ENCODE measurements at regions not wholly inside any gene's neighbourhood (a gene's known extent, or its start where the extent isn't known, plus 50 kb on each side); places are given as distances from the start of the nearest gene placed in this dataset.

DNA sequence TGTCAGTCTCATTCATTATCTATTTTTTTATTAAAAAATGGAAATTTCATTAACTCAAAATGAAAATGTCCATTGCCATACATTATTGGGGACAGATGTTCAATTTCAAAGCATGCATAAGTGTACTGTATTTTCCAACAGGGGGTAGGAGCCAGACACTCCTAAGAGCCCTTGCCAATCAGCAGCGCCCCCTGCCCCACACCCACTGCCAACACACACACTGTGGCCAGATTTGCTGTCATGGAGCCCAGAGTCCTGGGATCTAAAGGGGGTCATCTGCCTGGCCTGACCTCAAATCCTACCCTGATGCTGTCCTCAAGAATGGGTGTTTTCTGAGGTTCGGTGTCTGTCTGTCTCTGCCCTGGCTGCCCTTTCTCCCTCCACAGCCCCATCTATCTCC lies 162.2 kb upstream of the TWIST2 start:
- no peak for TF ChIP-seq SPI1 (IDR thresholded peaks at IDR 0.05; ENCODE audit: borderline replicate concordance, low read depth)
- TF ChIP-seq, protein P1, sequence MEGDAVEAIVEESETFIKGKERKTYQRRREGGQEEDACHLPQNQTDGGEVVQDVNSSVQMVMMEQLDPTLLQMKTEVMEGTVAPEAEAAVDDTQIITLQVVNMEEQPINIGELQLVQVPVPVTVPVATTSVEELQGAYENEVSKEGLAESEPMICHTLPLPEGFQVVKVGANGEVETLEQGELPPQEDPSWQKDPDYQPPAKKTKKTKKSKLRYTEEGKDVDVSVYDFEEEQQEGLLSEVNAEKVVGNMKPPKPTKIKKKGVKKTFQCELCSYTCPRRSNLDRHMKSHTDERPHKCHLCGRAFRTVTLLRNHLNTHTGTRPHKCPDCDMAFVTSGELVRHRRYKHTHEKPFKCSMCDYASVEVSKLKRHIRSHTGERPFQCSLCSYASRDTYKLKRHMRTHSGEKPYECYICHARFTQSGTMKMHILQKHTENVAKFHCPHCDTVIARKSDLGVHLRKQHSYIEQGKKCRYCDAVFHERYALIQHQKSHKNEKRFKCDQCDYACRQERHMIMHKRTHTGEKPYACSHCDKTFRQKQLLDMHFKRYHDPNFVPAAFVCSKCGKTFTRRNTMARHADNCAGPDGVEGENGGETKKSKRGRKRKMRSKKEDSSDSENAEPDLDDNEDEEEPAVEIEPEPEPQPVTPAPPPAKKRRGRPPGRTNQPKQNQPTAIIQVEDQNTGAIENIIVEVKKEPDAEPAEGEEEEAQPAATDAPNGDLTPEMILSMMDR (IDR thresholded peaks at IDR 0.05; ENCODE audit: insufficient read depth, low read length): no peak
- DNase-seq (ENCODE audit: low read depth in 1 of 2, low spot score in 1 of 2): no peak
- H3K27me3 ChIP-seq (ENCODE audit: insufficient read depth, poor library complexity, severe bottlenecking): no peaks in the 10 kb centered on the region
- H3K27ac ChIP-seq (replicated peaks): no peak overlapping the region
- no peak overlapping the region for H3K4me3 ChIP-seq (replicated peaks; ENCODE audit: insufficient read depth, low read length)

DNA sequence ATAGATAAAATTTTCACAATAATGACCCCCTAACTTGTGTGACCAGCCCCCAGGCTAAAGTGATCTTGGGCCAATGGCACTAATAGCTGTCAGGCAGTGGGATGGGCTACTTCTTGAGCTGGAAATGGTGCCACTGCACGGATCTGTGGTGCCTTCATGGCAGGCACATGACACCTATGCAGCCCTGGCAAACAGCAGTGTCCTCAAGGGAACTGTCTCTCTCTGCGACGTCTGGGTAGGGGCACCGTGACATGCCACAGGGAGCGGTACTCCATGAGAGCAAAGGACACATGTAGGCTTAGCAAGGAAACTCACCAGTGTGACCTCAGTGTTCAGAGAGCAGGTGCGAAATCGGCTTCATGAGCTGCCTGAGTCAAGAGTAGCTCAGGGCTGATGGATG lies 161.7 kb upstream of the TWIST2 start:
- TF ChIP-seq GABPA (IDR thresholded peaks at IDR 0.05; ENCODE audit: low read depth) (no peak), SPI1 (IDR thresholded peaks at IDR 0.05; ENCODE audit: borderline replicate concordance, low read depth) (no peak), POLR2AphosphoS5 (IDR thresholded peaks at IDR 0.05; ENCODE audit: low read depth) (no peak)
- TF ChIP-seq, protein P2, sequence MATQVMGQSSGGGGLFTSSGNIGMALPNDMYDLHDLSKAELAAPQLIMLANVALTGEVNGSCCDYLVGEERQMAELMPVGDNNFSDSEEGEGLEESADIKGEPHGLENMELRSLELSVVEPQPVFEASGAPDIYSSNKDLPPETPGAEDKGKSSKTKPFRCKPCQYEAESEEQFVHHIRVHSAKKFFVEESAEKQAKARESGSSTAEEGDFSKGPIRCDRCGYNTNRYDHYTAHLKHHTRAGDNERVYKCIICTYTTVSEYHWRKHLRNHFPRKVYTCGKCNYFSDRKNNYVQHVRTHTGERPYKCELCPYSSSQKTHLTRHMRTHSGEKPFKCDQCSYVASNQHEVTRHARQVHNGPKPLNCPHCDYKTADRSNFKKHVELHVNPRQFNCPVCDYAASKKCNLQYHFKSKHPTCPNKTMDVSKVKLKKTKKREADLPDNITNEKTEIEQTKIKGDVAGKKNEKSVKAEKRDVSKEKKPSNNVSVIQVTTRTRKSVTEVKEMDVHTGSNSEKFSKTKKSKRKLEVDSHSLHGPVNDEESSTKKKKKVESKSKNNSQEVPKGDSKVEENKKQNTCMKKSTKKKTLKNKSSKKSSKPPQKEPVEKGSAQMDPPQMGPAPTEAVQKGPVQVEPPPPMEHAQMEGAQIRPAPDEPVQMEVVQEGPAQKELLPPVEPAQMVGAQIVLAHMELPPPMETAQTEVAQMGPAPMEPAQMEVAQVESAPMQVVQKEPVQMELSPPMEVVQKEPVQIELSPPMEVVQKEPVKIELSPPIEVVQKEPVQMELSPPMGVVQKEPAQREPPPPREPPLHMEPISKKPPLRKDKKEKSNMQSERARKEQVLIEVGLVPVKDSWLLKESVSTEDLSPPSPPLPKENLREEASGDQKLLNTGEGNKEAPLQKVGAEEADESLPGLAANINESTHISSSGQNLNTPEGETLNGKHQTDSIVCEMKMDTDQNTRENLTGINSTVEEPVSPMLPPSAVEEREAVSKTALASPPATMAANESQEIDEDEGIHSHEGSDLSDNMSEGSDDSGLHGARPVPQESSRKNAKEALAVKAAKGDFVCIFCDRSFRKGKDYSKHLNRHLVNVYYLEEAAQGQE (IDR thresholded peaks at IDR 0.05; ENCODE audit: insufficient replicate concordance, low read depth): no peak
- TF ChIP-seq, protein P1 (IDR thresholded peaks at IDR 0.05; ENCODE audit: insufficient read depth, low read length): no peak
- Histone ChIP-seq H3K27me3 (ENCODE audit: insufficient read depth, poor library complexity, severe bottlenecking) (no peaks in the 10 kb centered on the region), H3K4me3 (replicated peaks; ENCODE audit: insufficient read depth, low read length) (no peak overlapping the region), H3K27ac (replicated peaks) (no peak overlapping the region)
- no peak for DNase-seq (ENCODE audit: low read depth in 1 of 2, low spot score in 1 of 2)

DNA sequence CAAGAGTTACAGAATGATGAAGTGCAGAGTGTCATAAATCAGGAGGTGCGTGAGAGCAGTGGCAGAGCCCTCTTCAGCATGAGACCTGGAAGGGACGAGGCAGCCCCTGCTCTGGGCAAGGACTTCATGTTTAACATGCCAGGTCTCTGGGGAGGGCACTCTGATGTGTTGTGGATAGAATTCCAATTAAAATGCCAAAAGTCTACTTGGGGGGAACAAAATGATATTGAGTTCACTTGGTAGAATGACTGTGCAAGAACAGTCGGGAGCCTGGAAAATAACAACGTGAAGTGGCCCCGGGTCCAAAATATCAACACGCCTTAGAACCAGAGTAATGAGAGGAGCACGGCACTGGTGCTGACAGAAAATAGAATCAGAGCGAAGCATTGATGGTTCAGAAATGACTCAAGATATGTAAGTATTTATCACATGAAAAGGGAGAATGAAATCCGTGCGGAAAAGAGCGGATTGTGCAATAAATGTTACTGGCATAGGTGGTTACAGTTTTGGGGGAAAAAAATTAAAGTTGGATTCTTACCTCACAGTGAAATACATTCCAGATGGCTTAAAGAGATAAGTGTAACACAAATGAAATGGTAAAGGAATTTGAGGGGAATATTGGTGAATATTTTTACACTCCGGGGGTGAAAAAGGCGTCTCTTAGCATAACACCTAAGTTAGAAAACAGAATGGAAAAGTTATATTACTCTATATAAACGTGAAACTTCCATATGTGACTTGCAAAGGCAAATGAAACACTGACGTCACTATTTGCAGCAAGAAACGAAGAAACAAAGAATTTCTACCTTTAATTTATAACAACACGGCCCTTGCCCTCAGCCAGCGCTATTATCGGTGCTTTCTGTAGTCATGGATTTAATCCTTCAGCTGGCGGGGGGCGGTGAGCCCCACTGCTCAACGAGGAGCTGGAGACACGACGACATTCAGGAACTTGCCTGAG lies 159.4 kb upstream of the TWIST2 start:
- no peak overlapping the region for H3K4me3 ChIP-seq (replicated peaks; ENCODE audit: insufficient read depth, low read length)
- TF ChIP-seq SPI1 (IDR thresholded peaks at IDR 0.05; ENCODE audit: borderline replicate concordance, low read depth): no peak
- TF ChIP-seq, protein P2 (IDR thresholded peaks at IDR 0.05; ENCODE audit: insufficient replicate concordance, low read depth): no peak
- TF ChIP-seq, protein P1 (IDR thresholded peaks at IDR 0.05; ENCODE audit: insufficient read depth, low read length): no peak
- no peak for TF ChIP-seq GABPA (IDR thresholded peaks at IDR 0.05; ENCODE audit: low read depth)
- no peak for TF ChIP-seq POLR2AphosphoS5 (IDR thresholded peaks at IDR 0.05; ENCODE audit: low read depth)
- no peak overlapping the region for H3K27ac ChIP-seq (replicated peaks)
- DNase-seq (ENCODE audit: low read depth in 1 of 2, low spot score in 1 of 2): no peak
- H3K27me3 ChIP-seq (ENCODE audit: insufficient read depth, poor library complexity, severe bottlenecking): no peaks in the 10 kb centered on the region

All from HL-60 (cell line).